ENCODE measurements at regions not wholly inside any gene's neighbourhood (a gene's known extent, or its start where the extent isn't known, plus 50 kb on each side); places are given as distances from the start of the nearest gene placed in this dataset.

DNA sequence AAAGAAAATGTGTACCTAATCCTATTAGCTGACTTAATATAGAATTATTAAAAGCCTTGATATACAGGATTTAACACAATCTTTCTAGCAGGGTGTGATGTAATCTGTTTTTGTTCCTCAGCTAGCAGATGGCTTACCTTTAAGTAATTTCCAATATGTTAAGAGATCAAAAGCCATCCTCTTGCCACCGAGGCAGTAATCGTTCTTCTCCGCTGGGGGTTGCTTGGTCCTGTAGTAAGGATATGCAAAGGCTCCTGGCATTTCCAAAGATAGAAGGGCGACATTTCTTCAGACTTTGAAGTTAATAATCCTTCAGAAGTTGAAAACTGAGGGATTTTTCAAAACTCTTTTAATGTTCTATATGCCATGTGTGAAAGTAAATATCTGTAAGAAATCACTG lies 156.4 kb downstream of the FZD1 start:
- TF ChIP-seq, protein P1, sequence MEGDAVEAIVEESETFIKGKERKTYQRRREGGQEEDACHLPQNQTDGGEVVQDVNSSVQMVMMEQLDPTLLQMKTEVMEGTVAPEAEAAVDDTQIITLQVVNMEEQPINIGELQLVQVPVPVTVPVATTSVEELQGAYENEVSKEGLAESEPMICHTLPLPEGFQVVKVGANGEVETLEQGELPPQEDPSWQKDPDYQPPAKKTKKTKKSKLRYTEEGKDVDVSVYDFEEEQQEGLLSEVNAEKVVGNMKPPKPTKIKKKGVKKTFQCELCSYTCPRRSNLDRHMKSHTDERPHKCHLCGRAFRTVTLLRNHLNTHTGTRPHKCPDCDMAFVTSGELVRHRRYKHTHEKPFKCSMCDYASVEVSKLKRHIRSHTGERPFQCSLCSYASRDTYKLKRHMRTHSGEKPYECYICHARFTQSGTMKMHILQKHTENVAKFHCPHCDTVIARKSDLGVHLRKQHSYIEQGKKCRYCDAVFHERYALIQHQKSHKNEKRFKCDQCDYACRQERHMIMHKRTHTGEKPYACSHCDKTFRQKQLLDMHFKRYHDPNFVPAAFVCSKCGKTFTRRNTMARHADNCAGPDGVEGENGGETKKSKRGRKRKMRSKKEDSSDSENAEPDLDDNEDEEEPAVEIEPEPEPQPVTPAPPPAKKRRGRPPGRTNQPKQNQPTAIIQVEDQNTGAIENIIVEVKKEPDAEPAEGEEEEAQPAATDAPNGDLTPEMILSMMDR (IDR thresholded peaks at IDR 0.05; ENCODE audit: insufficient read depth, low read length, poor library complexity, severe bottlenecking), result no peak
- no peak for TF ChIP-seq EZH2phosphoT487 (conservative IDR thresholded peaks at IDR 0.05; ENCODE audit: low read length)

Data from SU-DHL-6 (cell line).